ENCODE measurements at regions not wholly inside any gene's neighbourhood (a gene's known extent, or its start where the extent isn't known, plus 50 kb on each side); places are given as distances from the start of the nearest gene placed in this dataset.

DNA sequence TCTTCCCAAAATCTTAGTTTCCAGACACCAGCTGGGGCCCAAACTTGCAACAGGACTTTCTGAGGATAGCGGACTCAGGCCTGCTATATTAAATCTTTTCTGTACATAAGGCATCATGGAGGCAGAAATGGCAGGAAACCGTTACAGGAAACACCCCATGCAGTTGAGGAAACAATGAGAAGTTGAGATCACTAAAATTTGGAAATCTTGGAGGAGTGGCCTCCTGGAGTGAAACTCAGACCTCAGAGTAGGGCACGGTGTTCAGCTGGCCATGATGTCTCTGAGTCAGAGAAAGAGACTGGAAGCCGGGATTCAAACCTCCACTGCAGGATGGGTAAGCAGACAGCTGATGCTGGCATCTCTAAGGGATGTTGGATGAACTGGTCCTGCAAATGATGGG is 372.6 kb upstream of the CTSO start:
- TF ChIP-seq, protein P1, sequence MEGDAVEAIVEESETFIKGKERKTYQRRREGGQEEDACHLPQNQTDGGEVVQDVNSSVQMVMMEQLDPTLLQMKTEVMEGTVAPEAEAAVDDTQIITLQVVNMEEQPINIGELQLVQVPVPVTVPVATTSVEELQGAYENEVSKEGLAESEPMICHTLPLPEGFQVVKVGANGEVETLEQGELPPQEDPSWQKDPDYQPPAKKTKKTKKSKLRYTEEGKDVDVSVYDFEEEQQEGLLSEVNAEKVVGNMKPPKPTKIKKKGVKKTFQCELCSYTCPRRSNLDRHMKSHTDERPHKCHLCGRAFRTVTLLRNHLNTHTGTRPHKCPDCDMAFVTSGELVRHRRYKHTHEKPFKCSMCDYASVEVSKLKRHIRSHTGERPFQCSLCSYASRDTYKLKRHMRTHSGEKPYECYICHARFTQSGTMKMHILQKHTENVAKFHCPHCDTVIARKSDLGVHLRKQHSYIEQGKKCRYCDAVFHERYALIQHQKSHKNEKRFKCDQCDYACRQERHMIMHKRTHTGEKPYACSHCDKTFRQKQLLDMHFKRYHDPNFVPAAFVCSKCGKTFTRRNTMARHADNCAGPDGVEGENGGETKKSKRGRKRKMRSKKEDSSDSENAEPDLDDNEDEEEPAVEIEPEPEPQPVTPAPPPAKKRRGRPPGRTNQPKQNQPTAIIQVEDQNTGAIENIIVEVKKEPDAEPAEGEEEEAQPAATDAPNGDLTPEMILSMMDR (IDR thresholded peaks at IDR 0.05; ENCODE audit: insufficient read depth, low read length): no peak
- no peak overlapping the region for H3K4me3 ChIP-seq (ENCODE audit: low read depth, low read length)
- no peak for DNase-seq (ENCODE audit: low read depth)

DNA sequence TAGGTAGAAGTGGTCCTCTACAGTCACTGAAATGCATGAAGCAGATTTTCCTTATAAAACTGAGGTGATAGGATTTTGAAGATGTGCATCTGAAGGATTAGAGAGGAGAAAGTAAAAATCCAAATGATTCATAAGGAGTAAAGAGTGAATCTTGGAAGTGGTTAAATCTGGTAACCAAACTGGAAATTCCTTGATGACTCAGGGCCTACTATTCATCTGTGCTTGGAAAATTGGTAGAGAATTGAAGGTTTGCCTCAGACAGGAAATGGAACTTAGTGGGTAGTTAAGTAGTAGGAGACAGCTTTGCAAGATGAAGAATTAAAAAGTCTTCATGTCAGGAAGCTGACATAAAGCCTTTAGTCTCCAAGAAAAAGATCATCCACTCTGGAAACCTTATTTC is 368.9 kb upstream of the CTSO start:
- TF ChIP-seq, protein P1 (IDR thresholded peaks at IDR 0.05; ENCODE audit: insufficient read depth, low read length): no peak
- DNase-seq (ENCODE audit: low read depth): peak; percentile 75
- no peak overlapping the region for H3K4me3 ChIP-seq (ENCODE audit: low read depth, low read length)

DNA sequence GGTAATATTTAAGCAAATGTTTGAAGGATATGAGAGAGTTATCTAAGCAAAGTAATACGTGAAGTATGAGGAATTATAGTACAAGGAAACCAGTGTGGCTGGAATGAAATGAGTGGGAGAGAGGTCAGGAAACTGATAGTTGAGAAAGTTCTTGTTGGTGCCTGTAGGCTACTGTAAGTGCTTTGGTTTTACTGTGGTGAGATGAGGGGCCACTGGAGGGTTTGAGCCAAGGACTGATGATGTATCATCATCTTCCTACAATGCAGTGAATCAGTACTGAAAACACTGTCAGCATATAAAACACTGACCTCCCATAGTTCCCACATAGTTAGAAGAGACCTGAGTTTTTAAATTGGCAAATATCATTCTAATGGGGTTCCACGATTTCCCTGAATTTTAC is 367.5 kb upstream of the CTSO start:
- no peak overlapping the region for H3K4me3 ChIP-seq (ENCODE audit: low read depth, low read length)
- DNase-seq (ENCODE audit: low read depth): peak; percentile 69

GRCh38 chr4:156313497-156313896 is 359.8 kb upstream of the CTSO start:
- TF ChIP-seq, protein P1 (IDR thresholded peaks at IDR 0.05; ENCODE audit: insufficient read depth, low read length): no peak
- H3K4me3 ChIP-seq (ENCODE audit: low read depth, low read length): no peak overlapping the region
- DNase-seq (ENCODE audit: low read depth): peak; percentile 20

More for the DNA sequence above, 367.5 kb upstream of the CTSO start:
- TF ChIP-seq, protein P1 (IDR thresholded peaks at IDR 0.05; ENCODE audit: insufficient read depth, low read length): peak; percentile 4

DNA sequence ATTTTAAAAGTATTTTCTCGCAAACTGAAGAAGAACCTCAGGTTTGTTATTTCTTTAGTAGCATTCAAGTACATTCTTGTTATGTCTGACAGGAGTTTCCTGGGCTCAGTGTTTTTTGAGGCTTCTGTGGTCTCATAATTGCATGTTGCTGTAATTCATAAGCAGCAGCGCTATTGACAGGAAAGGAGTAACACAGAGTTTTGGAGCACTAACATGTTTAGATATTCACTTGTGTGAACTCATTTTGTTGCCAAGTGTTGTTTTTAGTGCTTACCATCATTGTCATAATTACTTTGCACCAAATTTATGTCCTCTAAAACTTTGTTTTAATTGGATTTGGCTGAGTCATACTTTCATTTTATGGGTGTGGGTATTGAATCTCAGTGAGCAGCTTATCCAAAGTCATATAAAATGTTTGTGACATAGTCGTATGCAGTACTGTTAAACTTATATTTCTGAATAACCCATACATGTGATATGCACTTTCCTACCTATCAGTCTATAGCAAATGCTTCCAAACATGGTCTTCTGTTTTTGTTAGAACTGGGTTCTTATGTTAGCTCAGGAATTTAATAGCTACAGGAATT is 358.7 kb upstream of the CTSO start:
- no peak for DNase-seq (ENCODE audit: low read depth)
- TF ChIP-seq, protein P1 (IDR thresholded peaks at IDR 0.05; ENCODE audit: insufficient read depth, low read length): no peak
- no peak overlapping the region for H3K4me3 ChIP-seq (ENCODE audit: low read depth, low read length)

GRCh38 chr4:156309031-156309430 is 355.4 kb upstream of the CTSO start:
- H3K4me3 ChIP-seq (ENCODE audit: low read depth, low read length): no peak overlapping the region
- TF ChIP-seq, protein P1 (IDR thresholded peaks at IDR 0.05; ENCODE audit: insufficient read depth, low read length): no peak
- DNase-seq (ENCODE audit: low read depth): no peak

- TF ChIP-seq, protein P1 (IDR thresholded peaks at IDR 0.05; ENCODE audit: insufficient read depth, low read length): no peak
- H3K4me3 ChIP-seq (ENCODE audit: low read depth, low read length): no peak overlapping the region
- no peak for DNase-seq (ENCODE audit: low read depth)
These were observed 350.0 kb upstream of the CTSO start for GRCh38 chr4:156303708-156304107.
